Body of pancreas (tissue), 4 donors: ENCODE measurements at regions not wholly inside any gene's neighbourhood (a gene's known extent, or its start where the extent isn't known, plus 50 kb on each side); places are given as distances from the start of the nearest gene placed in this dataset.

ENCODE experiments used
- POLR2A ChIP-seq, 3 donors: fragments of 450-650 bp; IDR thresholded peaks; one replicate each; pipeline ENCODE4 v1.6.1; 2016; ENCODE audit warnings: antibody characterized with exemption in 3 of 3, mild to moderate bottlenecking in 2 of 3
- TF ChIP-seq, protein P1 (sequence below), 7 experiments: fragments of 450-650 bp in 4 of 7; fragments of 200-600 bp in 3 of 7; sonication (generic) in 3 of 7; IDR thresholded peaks; one replicate each; pipeline ENCODE4 v1.5.1; 2016 to 2019; ENCODE audit warnings: antibody characterized with exemption in 7 of 7

DNA sequence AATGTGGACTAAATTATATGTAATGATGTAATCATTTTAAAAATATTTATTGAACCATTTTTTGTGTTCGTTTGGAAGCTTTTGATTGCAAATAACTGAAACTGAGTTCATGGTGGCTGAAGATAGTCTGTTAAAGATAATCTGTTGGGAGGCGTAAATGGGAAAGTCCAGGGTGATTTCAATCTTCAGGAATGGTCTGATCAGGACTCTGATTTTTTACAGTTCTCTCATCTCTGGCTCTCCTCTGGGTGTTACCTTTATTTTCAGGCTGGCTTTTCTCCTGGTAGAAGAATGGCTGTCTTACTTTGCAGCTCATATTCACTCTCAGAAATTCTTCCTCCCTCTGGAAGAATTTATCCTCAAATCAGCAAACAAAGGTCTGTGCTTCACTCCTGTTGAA lies 199.0 kb upstream of the LEF1 start:
- TF ChIP-seq, protein P1, sequence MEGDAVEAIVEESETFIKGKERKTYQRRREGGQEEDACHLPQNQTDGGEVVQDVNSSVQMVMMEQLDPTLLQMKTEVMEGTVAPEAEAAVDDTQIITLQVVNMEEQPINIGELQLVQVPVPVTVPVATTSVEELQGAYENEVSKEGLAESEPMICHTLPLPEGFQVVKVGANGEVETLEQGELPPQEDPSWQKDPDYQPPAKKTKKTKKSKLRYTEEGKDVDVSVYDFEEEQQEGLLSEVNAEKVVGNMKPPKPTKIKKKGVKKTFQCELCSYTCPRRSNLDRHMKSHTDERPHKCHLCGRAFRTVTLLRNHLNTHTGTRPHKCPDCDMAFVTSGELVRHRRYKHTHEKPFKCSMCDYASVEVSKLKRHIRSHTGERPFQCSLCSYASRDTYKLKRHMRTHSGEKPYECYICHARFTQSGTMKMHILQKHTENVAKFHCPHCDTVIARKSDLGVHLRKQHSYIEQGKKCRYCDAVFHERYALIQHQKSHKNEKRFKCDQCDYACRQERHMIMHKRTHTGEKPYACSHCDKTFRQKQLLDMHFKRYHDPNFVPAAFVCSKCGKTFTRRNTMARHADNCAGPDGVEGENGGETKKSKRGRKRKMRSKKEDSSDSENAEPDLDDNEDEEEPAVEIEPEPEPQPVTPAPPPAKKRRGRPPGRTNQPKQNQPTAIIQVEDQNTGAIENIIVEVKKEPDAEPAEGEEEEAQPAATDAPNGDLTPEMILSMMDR (IDR thresholded peaks at IDR 0.05) = no peak
- TF ChIP-seq POLR2A (IDR thresholded peaks at IDR 0.05) = no peak
